Ishikawa (cell line): ENCODE measurements at regions not wholly inside any gene's neighbourhood (a gene's known extent, or its start where the extent isn't known, plus 50 kb on each side); places are given as distances from the start of the nearest gene placed in this dataset.

Experiments
- CEBPB ChIP-seq: IDR thresholded peaks from 2 replicates; pipeline ENCODE4 v1.6.1; 2012
- CREB1 ChIP-seq: IDR thresholded peaks from 2 replicates; pipeline ENCODE4 v1.6.1; 2012; ENCODE audit warnings: low read depth
- EGR1 ChIP-seq: IDR thresholded peaks from 2 replicates; pipeline ENCODE4 v1.6.1; 2012
- EP300 ChIP-seq: IDR thresholded peaks from 2 replicates; pipeline ENCODE4 v1.6.1; 2012; ENCODE audit warnings: borderline replicate concordance
- FOXM1 ChIP-seq: IDR thresholded peaks from 2 replicates; pipeline ENCODE4 v1.6.1; 2012; ENCODE audit warnings: low read depth, borderline replicate concordance
- MAX ChIP-seq: IDR thresholded peaks from 2 replicates; pipeline ENCODE4 v1.6.1; 2012
- NFIC ChIP-seq: IDR thresholded peaks from 2 replicates; pipeline ENCODE4 v1.6.1; 2012
- RAD21 ChIP-seq: IDR thresholded peaks from 2 replicates; pipeline ENCODE4 v1.6.1; 2012; ENCODE audit warnings: low read depth
- REST ChIP-seq: IDR thresholded peaks from 2 replicates; pipeline ENCODE4 v1.6.1; 2012; ENCODE audit warnings: low read depth, mild to moderate bottlenecking
- TAF1 ChIP-seq: IDR thresholded peaks from 2 replicates; pipeline ENCODE4 v1.6.1; 2012; ENCODE audit warnings: low read depth, mild to moderate bottlenecking
- TCF12 ChIP-seq: IDR thresholded peaks from 2 replicates; pipeline ENCODE4 v1.6.1; 2012; ENCODE audit warnings: low read depth
- TEAD4 ChIP-seq: IDR thresholded peaks from 2 replicates; pipeline ENCODE4 v1.6.1; 2012
- YY1 ChIP-seq: IDR thresholded peaks from 2 replicates; pipeline ENCODE4 v1.6.1; 2012; ENCODE audit warnings: low read depth
- ZBTB7A ChIP-seq: IDR thresholded peaks from 2 replicates; pipeline ENCODE4 v1.6.1; 2012; ENCODE audit warnings: low read depth
- TF ChIP-seq, protein P1 (sequence below): IDR thresholded peaks from 2 replicates; pipeline ENCODE4 v1.6.1; 2012

- no peak for TF ChIP-seq CREB1
- no peak for TF ChIP-seq REST
- TF ChIP-seq ZBTB7A: no peak
- TF ChIP-seq EP300: no peak
- TF ChIP-seq FOXM1: no peak
- no peak for TF ChIP-seq TEAD4
- no peak for TF ChIP-seq TAF1
- TF ChIP-seq EGR1: no peak
- no peak for TF ChIP-seq RAD21
- no peak for TF ChIP-seq NFIC
- no peak for TF ChIP-seq CEBPB
- no peak for TF ChIP-seq MAX
- no peak for TF ChIP-seq TCF12
- TF ChIP-seq, protein P1, sequence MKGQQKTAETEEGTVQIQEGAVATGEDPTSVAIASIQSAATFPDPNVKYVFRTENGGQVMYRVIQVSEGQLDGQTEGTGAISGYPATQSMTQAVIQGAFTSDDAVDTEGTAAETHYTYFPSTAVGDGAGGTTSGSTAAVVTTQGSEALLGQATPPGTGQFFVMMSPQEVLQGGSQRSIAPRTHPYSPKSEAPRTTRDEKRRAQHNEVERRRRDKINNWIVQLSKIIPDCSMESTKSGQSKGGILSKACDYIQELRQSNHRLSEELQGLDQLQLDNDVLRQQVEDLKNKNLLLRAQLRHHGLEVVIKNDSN: no peak
- no peak for TF ChIP-seq YY1
These were observed 207.5 kb downstream of the PDCD6IP start for GRCh38 chr3:34005886-34006285.

- no peak for TF ChIP-seq MAX
- no peak for TF ChIP-seq RAD21
- no peak for TF ChIP-seq NFIC
- TF ChIP-seq TEAD4: no peak
- TF ChIP-seq CEBPB: no peak
These were observed 209.8 kb downstream of the PDCD6IP start for GRCh38 chr3:34008191-34008590.

DNA sequence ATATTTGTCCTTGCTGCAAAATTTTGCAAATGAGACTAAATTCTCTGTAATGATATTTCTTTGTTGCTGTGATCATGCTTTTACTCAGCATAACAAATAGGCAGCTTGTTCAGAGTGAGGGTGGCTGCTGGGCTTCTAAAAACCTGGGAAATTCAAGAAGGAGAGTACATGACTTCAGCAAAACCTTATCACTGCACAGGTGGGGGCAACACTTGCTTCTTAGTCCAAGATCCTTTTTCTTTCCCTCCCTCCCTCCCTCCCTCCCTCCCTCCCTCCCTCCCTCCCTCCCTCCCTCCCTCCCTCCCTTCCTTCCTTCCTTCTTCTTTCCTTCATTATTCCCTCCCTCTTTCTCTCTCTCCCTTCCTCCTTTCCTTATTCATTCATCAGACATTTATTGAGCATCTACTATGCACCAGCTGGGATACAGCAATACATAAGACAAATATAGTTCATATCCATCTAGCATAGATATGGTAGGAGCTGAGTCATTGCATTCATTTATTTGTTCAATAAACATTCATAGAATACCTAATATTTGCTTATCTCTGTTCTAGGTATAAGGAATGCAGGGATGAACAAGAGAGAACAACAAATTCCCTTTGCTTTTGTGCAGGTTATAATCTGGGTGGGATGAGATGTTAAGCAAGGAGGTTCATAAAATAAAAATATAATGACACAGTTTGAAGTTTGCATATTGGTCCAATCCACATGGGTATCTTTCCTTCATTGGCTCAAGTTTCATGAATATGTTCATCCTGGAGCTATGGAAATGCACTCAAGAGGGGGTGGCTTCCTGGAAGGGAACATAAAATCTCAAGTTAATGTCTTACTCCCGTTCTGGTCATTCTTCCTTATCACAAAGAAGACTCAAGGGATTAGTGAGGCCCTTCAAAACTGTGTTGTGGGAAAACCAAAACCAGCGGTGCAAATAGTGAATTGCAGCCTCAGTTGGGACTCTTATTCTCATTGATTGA is 210.7 kb downstream of the PDCD6IP start:
- TF ChIP-seq RAD21 (no peak), REST (no peak), NFIC (no peak), ZBTB7A (no peak)

DNA sequence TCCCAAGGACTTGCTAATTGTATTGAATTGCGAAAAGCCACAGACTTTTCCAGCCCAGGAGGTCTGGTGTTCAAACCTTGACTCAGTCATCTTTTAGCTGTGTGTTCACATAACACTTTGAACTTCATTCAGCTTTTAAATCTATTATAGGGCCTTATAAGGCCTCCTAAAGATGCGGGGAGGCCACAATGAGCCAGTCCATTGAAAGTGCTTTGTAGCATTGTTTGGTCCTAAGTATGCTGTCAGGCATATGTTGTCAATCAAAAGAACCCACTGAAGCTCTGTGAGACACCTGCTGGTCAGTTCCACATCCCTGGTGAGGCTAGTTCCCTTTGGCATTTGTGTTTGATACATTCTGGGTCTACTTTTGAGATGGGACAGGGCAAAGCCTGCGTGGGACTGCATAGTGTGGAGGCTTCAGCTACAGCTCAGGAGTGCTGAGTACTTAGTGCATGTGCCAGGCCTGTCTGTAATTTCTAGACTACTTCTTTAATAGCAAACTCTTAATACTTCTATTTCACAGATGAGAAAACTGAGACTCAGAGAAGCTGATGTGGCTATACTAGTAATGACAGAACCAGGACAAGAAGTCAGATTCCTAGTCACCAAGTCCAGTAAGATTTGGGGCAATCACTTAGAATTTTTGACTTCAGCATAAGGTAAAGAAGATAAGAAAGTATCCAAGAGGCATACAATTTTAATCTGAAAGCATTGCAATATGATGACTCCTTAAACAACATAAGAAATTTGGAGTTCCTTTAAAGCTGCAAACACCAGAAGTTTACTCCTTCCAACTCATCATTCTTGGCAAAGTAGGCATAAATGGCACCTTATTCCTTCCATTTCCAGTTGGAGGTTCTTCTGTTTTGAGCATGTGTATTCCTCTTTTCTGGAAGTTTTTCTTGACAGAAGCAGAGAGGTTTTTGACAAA is 213.0 kb downstream of the PDCD6IP start:
- TF ChIP-seq YY1 (no peak), TAF1 (no peak), TCF12 (no peak), TEAD4 (no peak), EGR1 (no peak), FOXM1 (no peak), RAD21 (no peak; the same call in 1 of the 2 replicates), CEBPB (no peak), CREB1 (no peak), REST (no peak), MAX (no peak), EP300 (no peak), ZBTB7A (no peak), NFIC (no peak)
- TF ChIP-seq, protein P1: no peak
